HCEC 1CT (cell line): ENCODE measurements at regions not wholly inside any gene's neighbourhood (a gene's known extent, or its start where the extent isn't known, plus 50 kb on each side); places are given as distances from the start of the nearest gene placed in this dataset.
"Not testable (repeated sequence)": the region's sequence is repeated elsewhere in the genome, so short reads cannot be mapped to it uniquely, and the experiment has no call there.

ENCODE experiments used
- DNase-seq: peaks from one replicate; pipeline ENCODE4 v3.0.0-alpha.2; 2017

DNA sequence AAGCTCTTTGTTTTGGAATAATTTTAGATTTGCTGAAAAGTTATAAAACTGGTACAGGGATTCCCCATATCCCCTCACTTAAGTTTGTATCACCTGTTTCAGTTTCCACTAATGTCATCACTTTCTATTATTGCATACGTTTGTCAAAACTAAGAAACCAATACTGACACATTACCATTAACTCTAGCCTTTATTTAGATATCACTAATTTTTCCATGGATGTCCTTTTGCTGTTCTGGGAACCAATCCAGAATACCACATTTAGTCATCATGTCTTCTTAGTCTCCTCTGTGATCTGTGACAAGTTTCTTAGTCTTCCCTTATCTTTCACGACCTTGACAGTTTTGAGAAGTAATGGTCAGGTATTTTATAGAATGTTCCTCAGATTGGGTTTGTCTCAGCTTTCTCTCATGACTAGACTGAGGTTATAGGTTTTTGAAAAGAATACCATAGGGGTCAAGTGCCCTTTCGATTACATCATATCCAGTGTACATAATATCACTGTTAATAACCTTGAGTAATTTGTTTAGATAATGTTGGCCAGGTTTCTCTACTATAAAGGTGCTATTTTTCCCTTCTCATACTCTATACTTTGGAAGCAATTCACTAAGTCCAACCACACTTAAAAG is 51.9 kb upstream of the NMUR2 start:
- DNase-seq: no peak

DNA sequence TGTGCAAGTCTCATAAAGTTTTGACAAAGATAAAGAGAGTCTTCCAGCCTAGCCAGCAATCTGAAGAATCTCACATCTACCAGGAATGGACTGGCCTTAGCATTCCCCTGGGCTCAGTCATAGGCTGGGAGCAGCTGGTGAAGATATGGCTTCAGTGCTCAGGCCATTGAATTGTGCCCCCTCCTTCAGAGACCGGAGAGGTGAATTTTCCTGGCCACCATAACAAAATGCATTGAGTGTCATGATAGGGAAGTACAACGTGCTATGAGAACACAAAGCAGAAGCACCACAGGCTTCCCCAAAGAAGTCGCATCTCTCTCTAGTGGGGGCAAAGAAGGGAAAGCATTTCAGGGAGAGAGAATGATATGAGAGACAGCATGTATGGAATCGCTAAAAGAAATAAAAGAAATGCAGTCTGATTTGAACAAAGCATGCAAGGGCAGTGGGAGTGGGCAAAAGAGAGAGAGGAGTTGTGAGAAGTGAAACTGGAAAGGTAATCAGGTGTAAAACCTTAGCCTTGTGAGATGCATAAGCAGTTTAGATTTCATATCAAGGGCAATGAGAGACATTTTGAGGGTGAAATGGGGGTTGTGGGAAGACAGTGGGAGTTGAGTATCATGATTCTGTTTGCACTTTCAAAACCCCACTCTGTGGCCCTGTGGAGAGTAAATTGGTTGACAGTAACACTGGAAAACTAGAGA is 57.1 kb upstream of the NMUR2 start:
- no peak for DNase-seq

DNA sequence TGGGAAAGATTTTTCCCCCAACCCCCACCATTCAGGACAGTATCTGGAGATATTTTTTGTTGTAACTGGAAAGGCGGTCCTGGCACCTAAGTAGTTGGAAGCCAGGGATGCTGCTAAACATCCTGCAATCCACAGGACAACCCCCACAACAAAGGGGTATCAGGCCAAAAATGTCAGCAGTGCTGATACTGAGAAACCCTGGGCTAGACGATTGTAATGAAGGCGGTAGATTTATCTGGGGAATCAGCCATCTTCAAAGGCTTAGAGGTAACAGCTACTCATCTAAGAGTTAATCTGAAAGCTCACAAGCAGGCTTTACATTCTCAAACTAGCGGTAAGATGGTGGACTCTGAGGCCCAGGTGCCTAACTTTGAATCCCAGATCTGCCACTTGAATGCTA is 59.0 kb upstream of the NMUR2 start:
- no peak for DNase-seq

DNA sequence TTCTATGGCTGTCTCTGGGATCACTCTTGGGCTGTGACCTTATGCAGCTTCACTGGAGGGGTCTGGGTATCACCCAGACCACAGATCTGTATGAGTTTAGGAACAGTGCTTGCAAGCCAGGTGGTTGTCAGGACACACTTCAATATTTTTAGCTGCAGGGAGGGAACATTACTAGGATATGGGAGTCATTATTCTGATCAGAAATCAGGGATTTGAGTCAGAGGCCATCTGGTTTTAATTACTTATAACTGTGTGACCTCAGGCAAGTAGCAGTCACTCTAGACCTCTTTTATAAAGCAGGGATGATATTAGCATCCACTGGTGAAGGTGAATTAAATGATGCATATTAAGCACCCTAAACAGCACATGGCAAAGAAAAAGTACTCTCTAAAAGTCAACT is 60.1 kb upstream of the NMUR2 start:
- no peak for DNase-seq

DNA sequence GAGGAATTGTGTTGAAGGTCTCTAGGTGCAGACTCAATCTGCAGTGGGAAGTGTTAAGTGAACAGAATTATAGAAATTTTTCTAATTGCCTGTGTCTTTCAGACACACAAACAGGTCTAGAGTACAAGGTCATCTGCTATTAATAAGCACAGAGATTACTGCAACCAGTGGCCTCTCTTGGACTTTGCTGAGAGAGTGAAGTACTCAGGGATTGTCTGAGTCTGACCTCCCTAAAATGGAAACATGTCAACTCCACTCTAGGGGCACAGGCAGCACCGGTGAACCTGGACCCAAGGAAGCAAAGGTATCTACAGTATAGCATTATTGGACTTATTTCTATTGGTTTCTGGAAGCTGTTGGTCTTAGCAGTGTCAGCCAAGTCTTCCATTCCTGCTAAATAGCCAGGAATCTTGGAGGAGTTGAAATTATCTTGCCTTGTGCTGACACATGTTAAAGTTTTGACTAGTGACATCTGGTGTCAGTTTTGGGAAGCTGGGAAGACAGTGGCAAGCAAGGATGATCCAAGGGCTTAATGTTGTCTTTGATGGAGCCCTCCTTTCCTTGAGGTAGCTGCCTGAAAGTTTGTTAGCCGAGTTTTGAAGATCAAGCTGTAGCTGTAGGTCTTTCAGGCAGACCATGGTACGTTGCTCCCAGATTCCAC is 61.1 kb upstream of the NMUR2 start:
- no peak for DNase-seq

DNA sequence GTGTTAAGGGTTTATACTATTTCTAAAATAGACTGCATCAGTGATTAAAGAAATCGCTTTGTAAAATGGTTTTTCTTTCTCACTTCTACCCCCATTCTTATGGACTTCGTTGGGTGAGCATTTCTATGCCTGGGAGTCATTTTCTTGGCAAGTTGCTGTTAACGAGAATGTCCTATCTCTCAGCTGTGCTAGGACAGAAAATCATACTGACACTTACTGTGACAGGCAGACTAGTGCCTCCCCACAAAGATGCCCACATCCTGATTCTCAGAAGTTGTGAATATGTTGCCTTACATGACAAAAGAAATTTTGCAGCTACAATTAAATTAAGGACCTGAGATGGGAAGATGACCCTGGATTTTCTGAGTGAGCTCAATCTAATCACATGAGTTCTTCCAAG is 65.1 kb upstream of the NMUR2 start:
- no peak for DNase-seq

DNA sequence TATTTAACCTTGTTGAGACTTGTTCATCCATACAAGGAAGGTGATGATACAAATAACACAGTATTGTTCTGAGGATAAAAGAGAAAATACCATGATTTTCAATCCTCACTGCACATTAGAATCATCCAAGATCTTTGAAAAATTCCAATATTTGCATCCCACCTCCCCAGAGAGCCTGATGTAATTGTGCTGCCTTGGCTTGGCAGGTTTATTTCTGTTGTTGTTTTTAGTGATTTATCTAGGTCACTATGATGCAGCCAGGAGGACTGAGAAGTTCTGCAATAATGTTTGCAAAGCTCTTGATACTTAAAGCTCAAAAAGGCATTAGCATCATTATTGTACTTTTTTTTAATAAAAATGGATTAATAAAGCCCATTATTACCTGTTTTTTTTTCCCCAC is 67.0 kb upstream of the NMUR2 start:
- no peak for DNase-seq

DNA sequence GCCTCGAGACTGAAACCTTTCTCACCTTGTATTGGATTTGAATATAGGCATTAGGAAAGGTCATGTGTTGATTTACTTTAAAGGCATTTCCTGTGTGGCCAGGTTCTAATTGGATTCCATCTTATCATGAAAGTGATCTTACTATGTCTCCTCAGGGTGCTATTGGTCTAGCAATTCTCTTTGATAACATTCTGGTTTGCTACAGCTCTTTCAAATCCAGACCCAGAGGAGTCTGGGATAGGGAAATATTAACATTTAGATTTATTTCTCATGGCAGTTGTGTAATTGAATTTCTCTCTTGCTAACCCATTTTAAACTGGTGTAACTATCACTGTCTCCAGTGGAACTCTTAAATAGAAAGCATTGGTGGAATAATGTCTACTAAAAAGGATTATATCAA is 69.9 kb upstream of the NMUR2 start:
- DNase-seq: no peak

DNA sequence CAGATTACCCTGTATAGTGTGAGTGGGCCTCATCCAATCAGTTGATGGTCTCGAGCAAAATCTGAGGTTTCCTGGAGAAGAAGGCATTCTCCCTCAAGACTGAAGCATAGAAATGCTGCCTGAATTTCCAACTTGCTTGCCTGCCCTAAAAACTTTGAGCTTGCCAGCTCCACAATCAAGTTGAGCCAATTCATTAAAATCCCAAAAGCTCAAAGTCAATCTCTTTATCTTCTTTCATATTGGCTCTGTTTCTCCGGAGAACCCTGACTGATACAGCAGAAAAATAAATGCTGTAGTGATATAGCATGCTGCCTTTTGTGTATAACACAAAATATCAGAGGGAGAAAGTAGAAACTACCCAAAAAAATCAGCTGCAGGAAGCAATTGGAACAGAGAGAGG is 72.5 kb upstream of the NMUR2 start:
- no peak for DNase-seq

DNA sequence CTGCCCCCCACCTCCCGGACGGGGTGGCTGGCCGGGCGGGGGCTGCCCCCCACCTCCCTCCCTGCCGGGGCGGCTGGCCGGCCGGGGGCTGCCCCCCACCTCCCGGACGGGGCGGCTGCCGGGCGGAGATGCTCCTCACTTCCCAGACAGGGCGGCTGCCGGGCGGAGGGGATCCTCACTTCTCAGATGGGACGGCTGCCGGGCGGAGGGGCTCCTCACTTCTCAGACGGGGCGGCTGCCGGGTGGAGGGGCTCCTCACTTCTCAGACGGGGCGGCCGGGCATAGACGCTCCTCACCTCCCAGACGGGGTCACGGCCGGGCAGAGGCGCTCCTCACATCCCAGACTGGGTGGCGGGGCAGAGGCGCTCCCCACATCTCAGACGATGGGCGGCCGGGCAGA is 74.8 kb upstream of the NMUR2 start:
- not testable (repeated sequence) for DNase-seq

DNA sequence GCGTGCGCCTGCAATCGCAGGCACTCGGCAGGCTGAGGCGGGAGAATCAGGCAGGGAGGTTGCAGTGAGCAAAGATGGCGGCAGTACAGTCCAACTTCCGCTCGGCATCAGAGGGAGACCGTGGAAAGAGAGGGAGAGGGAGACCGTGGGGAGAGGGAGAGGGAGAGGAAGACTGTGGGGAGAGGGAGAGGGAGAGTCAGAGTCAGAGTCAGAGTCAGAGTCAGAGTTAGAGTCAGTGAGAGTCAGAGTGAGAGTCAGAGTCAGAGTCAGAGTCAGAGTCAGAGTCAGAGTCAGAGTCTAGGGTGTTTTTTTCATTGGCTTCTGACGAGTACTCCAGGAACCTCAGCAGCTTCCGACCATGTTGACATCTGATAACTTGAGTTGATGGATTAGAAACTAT is 75.6 kb upstream of the NMUR2 start:
- not testable (repeated sequence) for DNase-seq

DNA sequence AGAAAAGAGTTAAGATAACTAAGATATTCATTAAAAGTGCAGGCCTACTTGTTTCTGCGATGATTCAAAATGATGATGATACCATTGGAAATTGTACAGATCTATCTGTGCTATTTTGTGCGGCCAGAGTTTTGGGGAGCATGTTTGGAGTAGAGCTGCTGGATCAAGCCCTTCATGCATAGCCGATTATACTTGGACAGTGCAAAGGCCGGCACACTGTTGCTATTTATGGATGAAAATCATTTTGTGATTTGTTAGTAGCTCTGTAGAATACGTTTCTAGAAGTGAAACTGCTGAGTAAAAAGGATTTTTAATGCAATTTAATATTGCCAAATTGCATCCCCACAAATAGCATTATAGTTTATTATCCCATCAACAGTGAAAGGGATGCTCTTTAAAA is 82.1 kb upstream of the NMUR2 start:
- DNase-seq: no peak

DNA sequence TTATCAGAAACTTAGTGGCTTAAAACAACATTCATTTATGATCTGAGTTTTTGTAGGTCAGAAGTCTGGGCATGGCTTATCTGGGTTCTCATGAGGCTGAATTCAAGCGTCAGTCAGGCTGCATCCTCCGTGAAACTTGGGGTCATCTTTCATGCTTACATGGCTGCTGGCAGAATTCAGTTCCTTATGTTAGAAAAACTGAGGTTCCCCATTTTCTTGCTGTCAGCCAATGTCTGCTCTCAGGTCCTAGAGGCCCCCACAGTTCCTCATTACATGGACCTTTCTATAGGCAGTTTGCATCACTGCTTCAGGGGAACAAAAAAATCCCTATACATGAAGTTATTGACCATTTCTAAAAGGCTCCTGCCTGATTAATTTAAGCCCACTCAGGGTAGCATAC is 83.8 kb upstream of the NMUR2 start:
- no peak for DNase-seq

DNA sequence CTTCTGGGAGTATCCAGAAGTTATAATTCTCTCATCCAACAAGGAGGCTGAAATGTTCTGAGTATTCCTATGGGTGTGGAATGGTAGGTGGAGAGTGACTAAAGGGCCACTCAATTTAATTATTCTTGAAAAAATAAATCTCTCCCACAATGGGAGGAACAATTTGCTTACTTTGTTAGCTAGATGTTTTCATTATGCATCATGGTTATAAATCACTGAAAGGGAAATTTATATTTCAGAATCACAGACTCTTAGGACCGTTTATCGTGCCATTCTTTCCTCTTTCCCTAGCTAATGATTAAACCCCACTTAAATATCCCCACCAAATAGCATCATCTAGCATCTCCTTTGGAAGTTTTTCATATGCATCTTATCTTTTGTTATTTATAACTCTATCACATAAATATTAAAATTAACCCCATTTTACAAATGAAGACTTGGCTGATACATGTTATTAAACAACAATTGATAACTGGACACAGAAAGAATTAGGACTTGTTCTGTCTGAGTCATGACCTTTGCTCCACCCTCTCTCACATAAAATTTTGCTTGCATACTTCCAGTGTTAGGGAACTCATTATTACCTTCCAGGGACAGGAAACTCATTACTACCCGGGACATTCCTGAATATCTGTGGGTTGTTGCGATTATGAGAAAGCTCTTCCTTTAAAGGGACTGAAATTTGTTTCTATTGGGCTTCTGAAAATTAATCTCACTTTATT is 94.9 kb upstream of the NMUR2 start:
- no peak for DNase-seq

DNA sequence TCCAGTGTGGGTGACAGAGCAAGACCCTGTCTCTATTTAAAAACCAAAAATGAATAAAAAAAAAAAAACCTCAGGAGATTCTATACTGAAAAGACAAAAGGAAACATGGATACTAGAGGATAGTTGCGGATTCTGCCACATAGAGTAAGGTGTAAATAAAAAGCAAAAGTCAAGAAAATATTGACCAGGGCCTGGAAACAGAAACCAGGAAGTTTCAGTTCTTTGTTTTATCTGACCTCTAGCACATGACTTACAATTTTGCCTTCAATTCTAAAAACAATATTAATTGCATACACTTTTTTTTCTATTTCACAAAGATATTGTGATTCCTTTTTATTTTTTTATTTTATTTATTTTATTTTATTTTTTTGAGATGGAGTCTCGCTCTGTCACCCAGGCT is 96.2 kb upstream of the NMUR2 start:
- DNase-seq: no peak

DNA sequence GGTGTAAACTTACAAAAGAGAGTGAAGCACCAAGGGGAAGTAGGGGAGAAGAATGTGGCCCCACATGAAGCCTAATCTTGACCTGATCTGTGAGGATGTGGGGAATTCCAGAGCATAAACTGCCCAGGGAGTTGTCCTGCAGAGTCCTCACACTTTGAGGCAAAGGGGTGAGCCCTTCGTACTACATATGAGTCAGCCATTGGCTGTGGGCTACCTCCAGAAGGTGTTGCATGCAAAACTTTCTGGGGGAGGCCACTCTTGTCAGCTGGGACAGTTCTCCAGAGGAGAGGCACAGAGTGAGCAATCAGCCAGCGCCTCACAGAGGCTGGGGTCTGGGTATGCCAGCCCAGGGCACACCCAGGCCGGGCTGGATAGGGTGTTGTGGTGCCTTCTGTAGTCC is 98.1 kb upstream of the NMUR2 start:
- DNase-seq: no peak

DNA sequence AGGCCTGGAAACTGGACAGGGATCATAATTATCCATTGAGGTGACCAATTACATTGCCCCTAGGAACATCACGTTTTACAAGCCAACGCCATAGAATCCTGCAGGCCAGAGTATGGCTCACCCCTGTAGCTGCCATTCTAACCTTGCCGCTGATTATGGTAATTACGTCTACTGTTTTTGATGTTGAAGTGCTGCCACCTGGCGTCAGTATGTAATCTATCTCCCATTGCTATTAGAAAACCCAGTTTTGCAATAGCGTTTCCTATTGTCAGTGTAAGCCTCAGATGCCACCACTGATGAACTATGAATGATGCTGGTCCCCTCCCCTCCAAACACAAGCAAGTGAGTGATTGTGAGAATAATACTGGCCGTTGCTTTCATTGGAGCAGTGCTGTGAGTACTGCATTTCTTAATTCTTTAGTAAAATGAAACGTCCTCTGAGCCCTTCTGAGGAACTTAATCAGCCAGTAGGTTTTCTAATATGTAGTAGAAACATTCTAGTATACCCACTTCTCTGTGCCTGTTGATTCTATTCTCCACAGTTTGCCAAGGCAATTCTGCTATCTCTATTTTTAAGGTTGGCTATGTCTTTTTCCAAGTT is 100.5 kb upstream of the NMUR2 start:
- DNase-seq: peak; percentile 43

DNA sequence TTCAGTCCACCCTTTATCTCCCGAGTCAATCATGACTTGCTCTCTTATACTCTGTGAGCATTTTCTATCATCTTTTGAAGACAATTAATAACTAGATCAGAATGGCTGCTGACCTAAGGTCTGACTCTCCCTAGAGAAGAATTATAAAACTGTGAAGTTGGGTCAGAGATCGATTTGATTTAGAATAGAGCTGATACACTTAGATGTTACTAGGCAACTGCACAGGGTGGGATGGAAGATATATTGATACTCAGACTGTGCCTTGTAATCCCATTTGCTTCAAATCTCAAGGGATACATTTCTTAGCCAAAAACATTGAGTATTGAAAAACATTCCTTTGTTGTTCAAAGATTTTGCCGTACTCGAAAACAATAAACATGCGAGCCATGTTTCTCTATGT is 106.0 kb upstream of the NMUR2 start:
- DNase-seq: no peak

DNA sequence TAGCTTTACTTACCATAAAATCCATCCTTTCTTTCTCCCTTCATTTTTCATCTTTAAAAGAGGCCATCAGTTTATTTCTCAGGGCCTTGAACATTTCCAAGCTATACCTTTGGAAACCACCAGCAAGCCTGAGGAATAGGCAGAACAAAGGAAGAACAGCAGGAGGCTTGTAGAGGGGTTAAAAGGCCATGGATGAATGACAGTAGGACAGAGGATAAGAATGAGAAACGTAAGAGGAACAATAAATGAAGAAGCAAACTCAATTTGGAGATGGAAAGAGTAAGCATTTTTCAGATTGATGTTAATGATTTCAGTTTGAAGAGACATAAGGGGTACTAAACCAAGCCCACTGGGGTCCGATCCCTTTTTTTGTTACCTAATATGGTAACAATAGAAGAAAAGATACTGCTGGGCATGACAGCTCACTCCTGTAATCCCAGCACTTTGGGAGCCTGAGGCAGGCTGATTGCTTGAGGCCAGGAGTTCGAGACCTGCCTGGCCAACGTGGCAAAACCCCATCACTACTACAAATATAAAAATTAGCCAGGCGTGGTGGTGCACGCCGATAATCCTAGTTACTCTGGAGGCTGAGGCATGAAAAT is 106.6 kb upstream of the NMUR2 start:
- no peak for DNase-seq

DNA sequence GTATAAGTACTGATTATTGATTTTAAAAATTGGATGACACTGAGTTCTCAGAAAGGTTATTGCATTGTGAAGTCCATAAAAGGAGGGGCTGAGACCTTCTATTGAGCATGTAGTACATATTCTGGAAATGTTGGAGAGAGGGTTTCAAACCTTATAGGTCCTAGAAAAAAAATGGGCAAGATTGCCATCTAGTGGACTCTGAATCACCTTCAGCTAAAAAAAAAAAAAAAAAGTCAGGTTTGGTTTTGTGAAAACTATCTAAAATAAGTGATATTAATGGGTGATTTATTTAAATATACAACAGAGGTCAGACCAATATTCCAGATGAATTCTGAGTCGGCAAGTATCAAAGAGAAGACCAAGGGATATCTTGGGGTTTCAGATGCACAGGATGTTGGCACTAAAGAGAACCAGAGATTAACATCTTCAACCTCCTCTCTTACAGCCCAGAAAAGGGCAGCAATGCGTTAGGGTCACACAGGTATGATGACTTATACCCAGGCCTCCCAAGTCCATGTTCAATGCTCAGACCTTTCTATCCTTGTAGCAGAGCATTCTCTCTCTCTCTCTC is 109.8 kb upstream of the NMUR2 start:
- DNase-seq: peak; percentile 23

DNA sequence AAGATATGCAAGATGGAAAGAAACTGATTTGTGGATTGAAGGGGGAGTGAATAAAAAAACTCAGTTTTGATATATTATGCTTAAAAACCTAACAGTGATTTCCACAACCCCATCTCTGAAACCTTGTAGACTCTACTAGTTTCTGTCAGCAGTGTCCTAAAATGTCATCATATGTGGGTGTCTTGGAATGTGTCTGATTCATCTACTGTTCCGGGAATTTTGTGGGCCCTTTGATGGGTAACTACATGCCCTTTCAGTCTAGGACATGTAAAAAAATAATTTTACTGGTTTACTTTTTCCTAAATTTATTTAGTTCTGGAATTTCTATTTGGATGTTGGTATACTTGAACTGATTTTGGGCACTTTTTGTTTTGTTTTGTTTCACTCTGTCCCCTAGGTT is 118.9 kb upstream of the NMUR2 start:
- peak; percentile 21 for DNase-seq

DNA sequence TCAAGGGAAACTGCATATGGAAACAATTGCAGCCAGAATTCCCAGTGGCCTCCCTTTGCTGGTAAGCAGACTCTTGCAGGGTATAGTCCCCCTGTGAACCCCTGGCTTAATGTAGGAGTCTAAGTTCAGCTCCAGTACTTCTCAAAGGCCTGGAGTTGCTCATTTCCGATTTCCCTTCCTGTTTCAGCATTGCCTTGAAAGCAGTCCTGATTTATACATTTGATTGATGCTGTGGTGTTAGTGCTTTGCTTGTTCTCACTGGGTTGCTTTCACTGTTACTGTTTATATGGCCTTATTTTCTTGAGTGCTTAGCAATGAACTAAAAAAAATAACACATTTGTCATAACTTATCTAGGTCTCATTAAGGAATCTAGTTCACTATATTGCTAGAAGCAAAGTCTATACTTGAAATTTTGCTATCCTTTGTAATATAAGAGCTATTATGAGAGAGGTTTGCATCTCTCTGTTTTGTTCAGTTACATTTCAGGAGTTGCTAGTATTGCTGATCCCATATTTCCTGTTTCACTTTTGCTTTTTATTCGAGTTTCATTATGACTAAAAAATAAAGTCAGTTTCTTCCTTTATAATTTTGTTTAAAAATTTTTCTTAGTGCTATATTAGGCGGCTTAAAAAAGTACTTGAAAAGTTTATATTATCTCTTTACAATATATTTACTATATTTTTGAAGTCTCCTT is 122.4 kb upstream of the NMUR2 start:
- DNase-seq: no peak
